OCI-LY3 (cell line): ENCODE measurements at regions not wholly inside any gene's neighbourhood (a gene's known extent, or its start where the extent isn't known, plus 50 kb on each side); places are given as distances from the start of the nearest gene placed in this dataset.

Experiments used
- H2AFZ ChIP-seq: fragments of 200-600, 300-600 bp; shearing (Covaris generic); 2 replicates; pipeline ENCODE4 v1.6.0; 2014; ENCODE audit warnings: antibody characterized with exemption, low read depth, low read length
- H3K27ac ChIP-seq: fragments of 200-600, 300-600 bp; sonication (generic); 2 replicates; pipeline ENCODE4 v1.5.1; 2014; ENCODE audit warnings: mild to moderate bottlenecking, low read length, moderate library complexity, mixed read lengths
- H3K27me3 ChIP-seq: fragments of 200-600, 300-600 bp; sonication (generic); 2 replicates; pipeline ENCODE4 v1.6.1; 2014; ENCODE audit warnings: low read depth, low read length, mixed read lengths
- H3K36me3 ChIP-seq: fragments of 200-600, 300-600 bp; sonication (generic); replicated peaks from 2 replicates; pipeline ENCODE3; 2014; ENCODE audit warnings: low read depth, low read length, mixed read lengths
- H3K4me1 ChIP-seq: fragments of 300-600, 200-600 bp; sonication (generic); 2 replicates; pipeline ENCODE4 v1.6.1; 2014; ENCODE audit warnings: low read length, mixed read lengths
- H3K4me2 ChIP-seq: fragments of 200-600, 300-600 bp; sonication (generic); 2 replicates; pipeline ENCODE4 v1.6.1; 2014; ENCODE audit warnings: low read length, mixed read lengths
- H3K4me3 ChIP-seq: fragments of 300-600, 200-600 bp; sonication (generic); 2 replicates; pipeline ENCODE4 v1.5.1; 2014; ENCODE audit warnings: antibody characterized with exemption, mild to moderate bottlenecking, low read length, moderate library complexity
- H3K79me2 ChIP-seq: fragments of 300-600, 200-600 bp; shearing (Covaris generic); 2 replicates; pipeline ENCODE4 v1.6.1; 2014; ENCODE audit warnings: mild to moderate bottlenecking, low read length, mixed read lengths
- H3K9ac ChIP-seq: fragments of 300-600, 200-600 bp; shearing (Covaris generic); 2 replicates; pipeline ENCODE4 v1.6.0; 2014; ENCODE audit warnings: mild to moderate bottlenecking, low read length, moderate library complexity
- H3K9me3 ChIP-seq: fragments of 200-600, 300-600 bp; shearing (Covaris generic); 2 replicates; pipeline ENCODE4 v1.6.1; 2014; ENCODE audit warnings: low read length, mixed read lengths; ENCODE audit not compliant: insufficient read depth
- H4K20me1 ChIP-seq: fragments of 200-600, 300-600 bp; sonication (generic); 2 replicates; pipeline ENCODE4 v1.6.1; 2016; ENCODE audit warnings: low read length, mixed read lengths; ENCODE audit not compliant: insufficient read depth
- CTCF ChIP-seq: fragments of 200-600, 300-600 bp; sonication (generic); IDR thresholded peaks from 2 replicates; pipeline ENCODE4 v1.5.1; 2014; ENCODE audit warnings: antibody characterized with exemption, low read length, low read depth
- EZH2phosphoT487 ChIP-seq: fragments of 200-600 bp; shearing (Covaris generic); IDR thresholded peaks from 2 replicates; pipeline ENCODE4 v1.6.1; 2018; ENCODE audit warnings: antibody characterized with exemption, mixed run types, low read depth

- Histone ChIP-seq H2AFZ (no peak overlapping the region), H3K79me2 (no peaks in the 10 kb centered on the region), H3K27me3 (no peaks in the 10 kb centered on the region), H3K4me1 (peaks cover 15% of the 10 kb centered on the region), H3K4me2 (peak overlapping the region; percentile 47), H3K27ac (no peak overlapping the region), H3K9me3 (no peaks in the 10 kb centered on the region), H4K20me1 (no peaks in the 10 kb centered on the region), H3K4me3 (no peak overlapping the region), H3K9ac (no peak overlapping the region), H3K36me3 (no peaks in the 10 kb centered on the region)
- no peak for TF ChIP-seq CTCF
- TF ChIP-seq EZH2phosphoT487: no peak
Measured at GRCh38 chrX:134734466-134734952, 62.5 kb downstream of the PABIR2 start.

- Histone ChIP-seq H3K9me3 (no peaks in the 10 kb centered on the region), H4K20me1 (no peaks in the 10 kb centered on the region)
- TF ChIP-seq EZH2phosphoT487 (no peak), CTCF (no peak)
Measured at GRCh38 chrX:134733591-134733990, 63.4 kb downstream of the PABIR2 start.

GRCh38 chrX:134732676-134733075, 64.3 kb downstream of the PABIR2 start:
- Histone ChIP-seq H3K4me2 (no peak overlapping the region), H3K9me3 (no peaks in the 10 kb centered on the region), H3K4me1 (peaks cover 15% of the 10 kb centered on the region), H3K9ac (no peak overlapping the region), H4K20me1 (no peaks in the 10 kb centered on the region), H3K36me3 (no peaks in the 10 kb centered on the region), H3K27me3 (no peaks in the 10 kb centered on the region), H3K4me3 (no peak overlapping the region), H3K79me2 (no peaks in the 10 kb centered on the region), H2AFZ (no peak overlapping the region), H3K27ac (no peak overlapping the region)
- TF ChIP-seq EZH2phosphoT487 (no peak), CTCF (no peak)

More at GRCh38 chrX:134733591-134733990, 63.4 kb downstream of the PABIR2 start:
- Histone ChIP-seq H3K36me3 (no peaks in the 10 kb centered on the region), H3K9ac (no peak overlapping the region), H3K4me3 (no peak overlapping the region), H3K79me2 (no peaks in the 10 kb centered on the region), H2AFZ (no peak overlapping the region), H3K27ac (no peak overlapping the region), H3K27me3 (no peaks in the 10 kb centered on the region), H3K4me2 (no peak overlapping the region), H3K4me1 (peaks cover 15% of the 10 kb centered on the region)

- Histone ChIP-seq H3K4me1 (peaks cover 15% of the 10 kb centered on the region), H3K9ac (no peak overlapping the region), H4K20me1 (no peaks in the 10 kb centered on the region), H2AFZ (no peak overlapping the region), H3K79me2 (no peaks in the 10 kb centered on the region), H3K27ac (no peak overlapping the region), H3K4me3 (no peak overlapping the region), H3K36me3 (no peaks in the 10 kb centered on the region), H3K9me3 (no peaks in the 10 kb centered on the region), H3K27me3 (no peaks in the 10 kb centered on the region), H3K4me2 (no peak overlapping the region)
- no peak for TF ChIP-seq CTCF
- TF ChIP-seq EZH2phosphoT487: no peak
Measured at GRCh38 chrX:134732152-134732551, 64.9 kb downstream of the PABIR2 start.
